ENCODE measurements at regions not wholly inside any gene's neighbourhood (a gene's known extent, or its start where the extent isn't known, plus 50 kb on each side); places are given as distances from the start of the nearest gene placed in this dataset.
"Not testable (repeated sequence)": the region's sequence is repeated elsewhere in the genome, so short reads cannot be mapped to it uniquely, and the experiment has no call there.

GRCh38 chr6:115631028-115631427 lies 429.7 kb downstream of the FRK start:
- DNase-seq (ENCODE audit: low spot score), result no peak

GRCh38 chr6:115630424-115631024 lies 430.2 kb downstream of the FRK start:
- DNase-seq (ENCODE audit: low spot score), result no peak

- no peak for DNase-seq (ENCODE audit: low spot score)
Measured at GRCh38 chr6:115629415-115629814, 431.3 kb downstream of the FRK start.

GRCh38 chr6:115618256-115618655 lies 442.4 kb downstream of the FRK start:
- no peak for DNase-seq (ENCODE audit: low spot score)

- no peak for DNase-seq (ENCODE audit: low spot score)
Measured at GRCh38 chr6:115617031-115617430, 443.7 kb downstream of the FRK start.

- DNase-seq (ENCODE audit: low spot score), result no peak
Measured at GRCh38 chr6:115613488-115613887, 447.2 kb downstream of the FRK start.

GRCh38 chr6:115612796-115613479 lies 447.8 kb downstream of the FRK start:
- DNase-seq (ENCODE audit: low spot score), result no peak

GRCh38 chr6:115612216-115612615 lies 448.5 kb downstream of the FRK start:
- no peak for DNase-seq (ENCODE audit: low spot score)

GRCh38 chr6:115610696-115611095 lies 450.0 kb downstream of the FRK start:
- no peak for DNase-seq (ENCODE audit: low spot score)

GRCh38 chr6:115609111-115609510 lies 451.6 kb downstream of the FRK start:
- DNase-seq (ENCODE audit: low spot score), result no peak

GRCh38 chr6:115602466-115602865 lies 458.2 kb downstream of the FRK start:
- no peak for DNase-seq (ENCODE audit: low spot score)

GRCh38 chr6:115601509-115601908 lies 459.2 kb downstream of the FRK start:
- DNase-seq (ENCODE audit: low spot score), result no peak

- DNase-seq (ENCODE audit: low spot score), result no peak
Measured at GRCh38 chr6:115601064-115601463, 459.6 kb downstream of the FRK start.

GRCh38 chr6:115594891-115595290 lies 465.8 kb downstream of the FRK start:
- no peak for DNase-seq (ENCODE audit: low spot score)

- no peak for DNase-seq (ENCODE audit: low spot score)
Measured at GRCh38 chr6:115592025-115592424, 468.7 kb downstream of the FRK start.

GRCh38 chr6:115589072-115589471 lies 471.6 kb downstream of the FRK start:
- not testable (repeated sequence) for DNase-seq (ENCODE audit: low spot score)

GRCh38 chr6:115583290-115583689 lies 477.4 kb downstream of the FRK start:
- no peak for DNase-seq (ENCODE audit: low spot score)

- no peak for DNase-seq (ENCODE audit: low spot score)
Measured at GRCh38 chr6:115582386-115582785, 478.3 kb downstream of the FRK start.

- not testable (repeated sequence) for DNase-seq (ENCODE audit: low spot score)
Measured at GRCh38 chr6:115579565-115579964, 481.1 kb downstream of the FRK start.

- DNase-seq (ENCODE audit: low spot score), result no peak
Measured at GRCh38 chr6:115577270-115577669, 483.4 kb downstream of the FRK start.

- no peak for DNase-seq (ENCODE audit: low spot score)
Measured at GRCh38 chr6:115575285-115575684, 485.4 kb downstream of the FRK start.

- no peak for DNase-seq (ENCODE audit: low spot score)
Measured at GRCh38 chr6:115573861-115574260, 486.8 kb downstream of the FRK start.

- no peak for DNase-seq (ENCODE audit: low spot score)
Measured at GRCh38 chr6:115570331-115570730, 490.4 kb downstream of the FRK start.

GRCh38 chr6:115554060-115554459 lies 506.6 kb downstream of the FRK start:
- no peak for DNase-seq (ENCODE audit: low spot score)

All from LoVo (cell line).